GM10248 (cell line): ENCODE measurements at regions not wholly inside any gene's neighbourhood (a gene's known extent, or its start where the extent isn't known, plus 50 kb on each side); places are given as distances from the start of the nearest gene placed in this dataset.

Source experiments
- CTCF ChIA-PET: fragments of 300-600 bp; sonication (Branson Sonifier 250); formaldehyde crosslinking; extraction: SDS; loops from one replicate; lab custom pipeline; 2021; ENCODE audit warnings: antibody characterized with exemption; lab: Yijun Ruan, JAX
- POLR2A ChIA-PET: fragments of 350-650 bp; sonication (Branson Sonifier 250); formaldehyde crosslinking; extraction: SDS; loops from one replicate; lab custom pipeline; 2020; ENCODE audit warnings: antibody characterized with exemption; lab: Yijun Ruan, JAX
- DNase-seq: peaks from one replicate; pipeline ENCODE4 v3.0.0; 2012; ENCODE audit errors: extremely low spot score
- TF ChIP-seq, protein P1 (sequence below): IDR thresholded peaks from 2 replicates; pipeline ENCODE4 v1.5.1; 2012; ENCODE audit warnings: mild to moderate bottlenecking, low read depth; ENCODE audit errors: extremely low read depth, missing control alignments, control extremely low read depth

DNA sequence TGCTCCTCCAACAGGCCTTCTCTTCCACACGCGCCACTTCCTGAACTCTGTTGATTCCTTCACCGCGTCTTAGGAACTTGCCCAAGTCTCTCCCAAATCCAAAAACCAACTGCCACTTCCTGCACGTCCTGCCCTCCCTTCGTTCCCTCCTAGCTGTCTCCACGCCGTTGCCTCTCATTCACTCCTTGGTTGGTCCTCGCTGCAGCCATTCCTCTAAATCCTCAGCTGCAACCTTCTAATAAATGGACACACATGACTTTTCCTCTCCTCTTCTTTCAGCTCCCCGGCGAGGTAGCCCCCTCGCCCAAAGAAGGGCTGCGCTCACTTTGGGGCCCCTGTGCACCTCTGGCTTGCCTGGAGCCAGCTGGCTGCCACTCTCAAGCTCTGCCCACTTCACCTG, 110.2 kb downstream of the XRCC2 start:
- CTCF ChIA-PET: interaction anchor here (0.8 kb wide), 1 partner anchor 9 kb away, joined by 3 read pairs; no protein-coding TSS in a partner anchor

GRCh38 chr7:152564656-152565250, 111.2 kb downstream of the XRCC2 start:
- no peak for DNase-seq
- CTCF ChIA-PET: interaction anchor here (0.8 kb wide), 1 partner anchor 10 kb away, joined by 3 read pairs; no protein-coding TSS in a partner anchor
- POLR2A ChIA-PET: no interaction called here
- TF ChIP-seq, protein P1, sequence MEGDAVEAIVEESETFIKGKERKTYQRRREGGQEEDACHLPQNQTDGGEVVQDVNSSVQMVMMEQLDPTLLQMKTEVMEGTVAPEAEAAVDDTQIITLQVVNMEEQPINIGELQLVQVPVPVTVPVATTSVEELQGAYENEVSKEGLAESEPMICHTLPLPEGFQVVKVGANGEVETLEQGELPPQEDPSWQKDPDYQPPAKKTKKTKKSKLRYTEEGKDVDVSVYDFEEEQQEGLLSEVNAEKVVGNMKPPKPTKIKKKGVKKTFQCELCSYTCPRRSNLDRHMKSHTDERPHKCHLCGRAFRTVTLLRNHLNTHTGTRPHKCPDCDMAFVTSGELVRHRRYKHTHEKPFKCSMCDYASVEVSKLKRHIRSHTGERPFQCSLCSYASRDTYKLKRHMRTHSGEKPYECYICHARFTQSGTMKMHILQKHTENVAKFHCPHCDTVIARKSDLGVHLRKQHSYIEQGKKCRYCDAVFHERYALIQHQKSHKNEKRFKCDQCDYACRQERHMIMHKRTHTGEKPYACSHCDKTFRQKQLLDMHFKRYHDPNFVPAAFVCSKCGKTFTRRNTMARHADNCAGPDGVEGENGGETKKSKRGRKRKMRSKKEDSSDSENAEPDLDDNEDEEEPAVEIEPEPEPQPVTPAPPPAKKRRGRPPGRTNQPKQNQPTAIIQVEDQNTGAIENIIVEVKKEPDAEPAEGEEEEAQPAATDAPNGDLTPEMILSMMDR: no peak

More for the DNA sequence above, 110.2 kb downstream of the XRCC2 start:
- POLR2A ChIA-PET: no interaction called here
- TF ChIP-seq, protein P1: no peak
- DNase-seq: no peak

DNA sequence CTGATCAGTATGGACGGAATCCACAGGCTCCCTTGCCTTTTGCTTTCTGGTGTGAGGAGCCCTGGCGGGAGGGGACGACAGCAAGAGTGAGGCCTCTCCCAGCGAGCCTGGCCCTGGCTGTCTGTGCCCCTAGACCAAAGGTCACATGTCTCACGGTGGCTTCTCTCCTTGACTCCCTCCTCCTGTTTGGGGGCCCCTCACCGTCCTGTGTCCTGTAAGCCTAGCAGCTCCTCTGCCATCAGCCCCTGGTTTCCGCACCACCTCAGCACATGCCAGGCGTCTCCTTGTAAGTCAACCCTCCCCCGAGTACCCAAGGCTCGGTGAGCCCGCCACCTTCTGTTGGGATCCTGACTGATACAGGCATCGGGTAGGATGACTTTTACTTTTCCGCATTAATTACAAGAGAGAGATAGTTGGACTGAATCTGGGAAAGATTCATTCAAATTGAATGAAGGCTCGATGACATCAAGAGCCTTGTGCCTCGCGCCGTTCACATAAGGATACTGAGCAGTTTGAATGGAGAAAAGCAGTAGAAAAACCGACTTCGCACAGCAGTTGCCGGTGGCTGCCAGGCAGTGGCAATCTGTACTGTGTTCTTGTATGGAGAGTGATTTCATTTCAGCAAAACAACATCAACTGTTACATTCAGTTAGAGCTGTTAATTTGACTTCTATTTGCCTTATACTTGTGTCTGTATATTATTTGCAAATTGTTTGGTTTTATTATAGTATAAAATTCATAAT, 119.8 kb downstream of the XRCC2 start:
- POLR2A ChIA-PET: no interaction called here

DNA sequence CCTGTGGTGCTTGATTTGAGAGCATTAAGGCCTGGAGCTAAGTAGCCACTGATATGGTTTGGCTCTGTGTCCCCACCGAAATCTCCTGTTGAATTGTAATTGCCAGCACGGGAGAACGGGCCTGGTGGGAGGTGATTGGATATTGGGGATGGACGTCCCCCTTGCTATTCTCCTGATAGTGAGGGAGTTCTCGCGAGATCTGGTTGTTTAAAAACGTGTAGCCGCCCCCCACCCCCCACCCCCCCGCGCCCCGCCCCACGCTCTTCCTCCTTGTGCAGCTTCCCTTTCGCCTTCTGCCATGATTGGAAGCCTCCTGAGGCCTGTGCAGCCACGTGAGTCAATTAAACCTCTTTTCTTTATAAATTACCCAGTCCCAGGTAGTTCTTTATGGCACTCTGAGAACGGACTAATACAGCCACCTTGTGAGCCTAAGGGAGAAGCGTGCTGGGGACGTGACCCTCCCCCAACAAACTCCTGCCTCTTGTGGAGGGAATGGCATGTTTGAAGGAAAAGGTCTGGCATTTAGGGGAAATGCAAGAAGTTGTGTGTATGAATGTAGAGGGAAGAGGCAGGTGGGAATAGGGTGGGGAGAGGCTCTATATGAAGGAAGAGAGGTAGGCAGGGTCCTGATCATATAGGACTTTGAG, 118.0 kb upstream of the KMT2C start:
- no peak for DNase-seq
- ChIA-PET CTCF (no interaction called here), POLR2A (no interaction called here)
- TF ChIP-seq, protein P1: no peak

More for the DNA sequence above, 119.8 kb downstream of the XRCC2 start:
- CTCF ChIA-PET: no interaction called here
- no peak for DNase-seq
- TF ChIP-seq, protein P1: no peak

GRCh38 chr7:152551304-152552036, 115.7 kb upstream of the KMT2C start:
- DNase-seq: no peak
- POLR2A ChIA-PET: interaction anchor here (0.7 kb wide), 1 partner anchor 11 kb away, joined by 3 read pairs; no protein-coding TSS in a partner anchor
- CTCF ChIA-PET: interaction anchor here (2.2 kb wide), 1 partner anchor 9 kb away, joined by 4 read pairs; no protein-coding TSS in a partner anchor
- TF ChIP-seq, protein P1: no peak
